IMR-90 (cell line): ENCODE measurements at regions not wholly inside any gene's neighbourhood (a gene's known extent, or its start where the extent isn't known, plus 50 kb on each side); places are given as distances from the start of the nearest gene placed in this dataset.

Experiments
- ATAC-seq: fragments of 200-7000 bp; cut with Tn5 transposase; 2 replicates; pipeline ENCODE4 v1.9.1; 2020; ENCODE audit warnings: low read depth, mild to moderate bottlenecking, moderate library complexity
- BruUV-seq: library from RNA; stranded (reverse); fragments of 400-500 nt; replicated peaks from 2 replicates; lab custom pipeline; 2021; lab: Mats Ljungman, UMichigan
- CTCF ChIA-PET: fragments of 300-600 bp; formaldehyde crosslinking; extraction: SDS; loops from one replicate; lab custom pipeline; 2021; ENCODE audit warnings: antibody characterized with exemption; lab: Yijun Ruan, JAX
- POLR2A ChIA-PET: fragments of 300-600 bp; sonication (Branson Sonifier 250); formaldehyde crosslinking; loops from one replicate; lab custom pipeline; 2022; ENCODE audit warnings: antibody characterized with exemption; ENCODE audit not compliant: unreplicated experiment; lab: Charles Lee
- DNase-seq: peaks from one replicate; pipeline ENCODE4 v3.0.0; 2013
- H2AFZ ChIP-seq: replicated peaks from 2 replicates; pipeline ENCODE3; 2013; ENCODE audit warnings: low read length, mild to moderate bottlenecking; ENCODE audit not compliant: poor library complexity
- H2AK5ac ChIP-seq: 2 replicates; pipeline ENCODE4 v1.6.1; 2013; ENCODE audit warnings: low read depth, low read length, inconsistent platforms
- H2AK9ac ChIP-seq: replicated peaks from 2 replicates; pipeline ENCODE3; 2013; ENCODE audit warnings: mild to moderate bottlenecking, low read depth, low read length, moderate library complexity; ENCODE audit not compliant: poor library complexity
- H2BK120ac ChIP-seq: 2 replicates; pipeline ENCODE4 v1.6.1; 2013; ENCODE audit warnings: low read depth, low read length, inconsistent platforms
- H2BK15ac ChIP-seq: 3 replicates; pipeline ENCODE4 v1.6.1; 2013; ENCODE audit warnings: low read depth, low read length, inconsistent platforms
- H2BK20ac ChIP-seq: 2 replicates; pipeline ENCODE4 v1.6.1; 2013; ENCODE audit warnings: low read depth, mild to moderate bottlenecking, inconsistent platforms, low read length, moderate library complexity
- H2BK5ac ChIP-seq: 2 replicates; pipeline ENCODE4 v1.6.1; 2013; ENCODE audit warnings: mild to moderate bottlenecking, low read depth, low read length, inconsistent platforms; ENCODE audit not compliant: poor library complexity, severe bottlenecking
- H3K14ac ChIP-seq: replicated peaks from 2 replicates; pipeline ENCODE4 v1.6.1; 2013; ENCODE audit warnings: low read depth, low read length, inconsistent platforms
- H3K18ac ChIP-seq: 2 replicates; pipeline ENCODE4 v1.6.1; 2013; ENCODE audit warnings: low read depth, low read length, control low read depth
- H3K23ac ChIP-seq: 2 replicates; pipeline ENCODE4 v1.6.1; 2013; ENCODE audit warnings: low read depth, low read length, inconsistent platforms
- H3K27ac ChIP-seq: 2 replicates; pipeline ENCODE4 v1.5.1; 2013; ENCODE audit warnings: mild to moderate bottlenecking, control low read depth, low read length; ENCODE audit not compliant: insufficient read depth
- H3K27me3 ChIP-seq: 2 replicates; pipeline ENCODE4 v1.6.1; 2013; ENCODE audit warnings: low read length; ENCODE audit not compliant: control insufficient read depth, insufficient read depth
- H3K36me3 ChIP-seq: 2 replicates; pipeline ENCODE4 v1.6.1; 2013; ENCODE audit warnings: low read length, mixed read lengths; ENCODE audit not compliant: control insufficient read depth, insufficient read depth
- H3K4ac ChIP-seq: 2 replicates; pipeline ENCODE4 v1.6.1; 2013; ENCODE audit warnings: low read depth, low read length, inconsistent platforms
- H3K4me1 ChIP-seq: 2 replicates; pipeline ENCODE4 v1.6.1; 2013; ENCODE audit warnings: low read length, mixed read lengths; ENCODE audit not compliant: control insufficient read depth, insufficient read depth
- H3K4me2 ChIP-seq: 2 replicates; pipeline ENCODE4 v1.6.1; 2013; ENCODE audit warnings: low read depth, mild to moderate bottlenecking, control low read depth, low read length, moderate library complexity
- H3K4me3 ChIP-seq: 2 replicates; pipeline ENCODE4 v1.5.1; 2013; ENCODE audit warnings: low read depth, mild to moderate bottlenecking, control low read depth, low read length, moderate library complexity; ENCODE audit not compliant: insufficient read depth
- H3K56ac ChIP-seq: 2 replicates; pipeline ENCODE4 v1.6.1; 2013; ENCODE audit warnings: low read length, inconsistent platforms; ENCODE audit not compliant: insufficient read depth; ENCODE audit errors: extremely low read depth
- H3K79me1 ChIP-seq, 2 experiments: 2 replicates each; pipeline ENCODE4 v1.6.1; 2013; ENCODE audit warnings: low read length in 2 of 2, inconsistent platforms in 1 of 2, low read depth in 1 of 2
- H3K9ac ChIP-seq: 2 replicates; pipeline ENCODE4 v1.6.1; 2013; ENCODE audit warnings: low read depth, low read length, control low read depth
- H3K9me1 ChIP-seq: 2 replicates; pipeline ENCODE4 v1.6.1; 2013; ENCODE audit warnings: low read length, inconsistent platforms; ENCODE audit not compliant: insufficient read depth
- H3K9me3 ChIP-seq: 2 replicates; pipeline ENCODE4 v1.6.1; 2013; ENCODE audit warnings: low read length; ENCODE audit not compliant: control insufficient read depth, insufficient read depth
- H4K20me1 ChIP-seq: 2 replicates; pipeline ENCODE4 v1.6.1; 2013; ENCODE audit warnings: low read length, inconsistent platforms; ENCODE audit not compliant: insufficient read depth
- H4K5ac ChIP-seq: 2 replicates; pipeline ENCODE4 v1.6.1; 2013; ENCODE audit warnings: mild to moderate bottlenecking, low read depth, low read length, control low read depth
- H4K8ac ChIP-seq, 2 experiments: 2 replicates each; pipeline ENCODE4 v1.6.1; 2013; ENCODE audit warnings: low read depth in 2 of 2, low read length in 2 of 2, control low read depth in 1 of 2, inconsistent platforms in 1 of 2
- H4K91ac ChIP-seq: 2 replicates; pipeline ENCODE4 v1.6.1; 2013; ENCODE audit warnings: low read depth, low read length, inconsistent platforms; ENCODE audit not compliant: insufficient read depth
- ELK1 ChIP-seq: fragments of 150-350 bp; IDR thresholded peaks from 2 replicates; pipeline ENCODE4 v1.6.1; 2016; ENCODE audit warnings: low read depth, mild to moderate bottlenecking, low read length, moderate library complexity, borderline replicate concordance
- MAZ ChIP-seq: IDR thresholded peaks from 2 replicates; pipeline ENCODE4 v1.6.1; 2012; ENCODE audit warnings: low read depth, mild to moderate bottlenecking, low read length, improper control_type of control experiment, moderate library complexity, borderline replicate concordance
- POLR2A ChIP-seq: IDR thresholded peaks from 2 replicates; pipeline ENCODE4 v1.6.1; 2012; ENCODE audit warnings: mild to moderate bottlenecking, low read depth, low read length
- SMC3 ChIP-seq: fragments of 150-350 bp; IDR thresholded peaks from 2 replicates; pipeline ENCODE4 v1.6.1; 2016; ENCODE audit warnings: low read depth, mild to moderate bottlenecking, antibody characterized with exemption, low read length, moderate library complexity
- WGBS, 2 experiments: methylation state at CpG; one replicate each; pipeline versions ENCODE4 v1.1.5 to v1.1.7; 2013; ENCODE audit warnings: missing lambda C conversion rate in 2 of 2; ENCODE audit not compliant: insufficient read length in 1 of 2; ENCODE audit errors: extremely low coverage in 2 of 2; 5-methylcytosine and 5-hydroxymethylcytosine counted together
- dilution Hi-C: fragments of 300-500 bp; cut with HindIII; formaldehyde crosslinking; loops from one replicate; pipeline ENCODE4 v1.14.3; 2018; ENCODE audit warnings: low sequenced_read_pairs; ENCODE audit not compliant: unreplicated experiment
- in situ Hi-C: fragments of 300-500 bp; cut with MboI; formaldehyde crosslinking; loops from 3 replicates; pipeline ENCODE4 v1.14.3; 2019; ENCODE audit warnings: low sequenced_read_pairs, inconsistent platforms, mixed read lengths
- intact Hi-C: fragments of 100-400 bp; cut with micrococcal nuclease; formaldehyde crosslinking; loops from 2 replicates; pipeline ENCODE4 v1.10.0; 2022

GRCh38 chrX:43380704-43381103 is 275.4 kb upstream of the MAOA start:
- dilution Hi-C loops = no loop called here

More at GRCh38 chrX:43380704-43381103, 275.4 kb upstream of the MAOA start:
- POLR2A ChIA-PET = no interaction called here
- no peak overlapping the region for H3K18ac ChIP-seq
- H3K9ac ChIP-seq = no peak overlapping the region
- no TSS peak for BruUV-seq
- H2BK5ac ChIP-seq = no peak overlapping the region
- H4K5ac ChIP-seq = no peak overlapping the region
- no peak for ATAC-seq
- H2AK9ac ChIP-seq = no peak overlapping the region
- no peaks in the 10 kb centered on the region; the same call in 1 of the 2 replicates for H3K9me3 ChIP-seq
- H2BK120ac ChIP-seq = no peak overlapping the region
- CTCF ChIA-PET = no interaction called here
- TF ChIP-seq POLR2A = no peak
- TF ChIP-seq MAZ = no peak
- no peak for TF ChIP-seq ELK1
- no peak for TF ChIP-seq SMC3
- no peak overlapping the region for H3K4me2 ChIP-seq
- no peaks in the 10 kb centered on the region for H4K20me1 ChIP-seq
- H2BK20ac ChIP-seq = no peak overlapping the region
- no peaks in the 10 kb centered on the region for H3K9me1 ChIP-seq
- no peak overlapping the region for H3K4me3 ChIP-seq
- H3K36me3 ChIP-seq = no peaks in the 10 kb centered on the region
- 57% methylated on average over 1 of the region's 6 CpGs; no CpG with 5 or more reads in 1 of the 2 experiments for WGBS, 2 experiments
- H3K4me1 ChIP-seq = no peaks in the 10 kb centered on the region
- H3K56ac ChIP-seq = no peak overlapping the region
- in situ Hi-C loops = no loop called here
- no peak overlapping the region for H2AK5ac ChIP-seq
- no peak overlapping the region for H3K23ac ChIP-seq
- no peak overlapping the region for H3K27ac ChIP-seq
- no peak overlapping the region for H2AFZ ChIP-seq
- no peak overlapping the region for H4K91ac ChIP-seq
- H2BK15ac ChIP-seq = no peak overlapping the region
- DNase-seq = no peak
- H3K14ac ChIP-seq = no peak overlapping the region
- H3K4ac ChIP-seq = no peak overlapping the region
- H3K27me3 ChIP-seq = peaks cover 1% of the 10 kb centered on the region; the same call in 1 of the 2 replicates
- no peak overlapping the region for H4K8ac ChIP-seq
- no peaks in the 10 kb centered on the region for H3K79me1 ChIP-seq
- intact Hi-C loops = no loop called here
